ENCODE measurements at regions not wholly inside any gene's neighbourhood (a gene's known extent, or its start where the extent isn't known, plus 50 kb on each side); places are given as distances from the start of the nearest gene placed in this dataset.

DNA sequence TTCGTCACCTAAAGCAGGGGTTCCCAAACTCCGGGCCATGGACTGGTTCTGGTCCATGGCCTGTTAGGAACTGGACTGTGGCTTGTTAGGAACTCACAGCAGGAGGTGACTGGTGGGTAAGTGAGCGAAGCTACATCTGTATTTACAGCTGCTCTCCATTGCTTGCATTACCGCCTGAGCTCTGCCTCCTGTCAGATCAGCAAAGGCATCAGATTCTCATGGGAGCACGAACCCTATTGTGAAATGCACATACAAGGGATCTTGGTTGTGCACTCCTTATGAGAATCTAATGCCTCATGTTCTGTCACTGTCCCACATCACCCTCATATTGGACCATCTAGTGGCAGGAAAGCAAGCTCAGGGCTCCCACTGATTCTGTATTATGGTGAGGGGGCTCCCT lies 217.0 kb downstream of the ZFP36L2 start:
- peaks cover 3 to 5% of the 10 kb centered on the region in 2 experiments for H3K27me3 ChIP-seq (ENCODE audit: control insufficient read depth in 2 of 2, insufficient read depth in 2 of 2, low read length in 2 of 2)
- no peak overlapping the region for H2AFZ ChIP-seq (ENCODE audit: low read depth, low read length)
- no peak for DNase-seq (ENCODE audit: low read depth, low spot score)
- no peak overlapping the region for H3K4me3 ChIP-seq (replicated peaks in 1 of 3; ENCODE audit: insufficient read depth in 1 of 3, low read depth in 1 of 3, low read length in 3 of 3)
- no peak overlapping the region for H3K9ac ChIP-seq (replicated peaks; ENCODE audit: extremely low read depth, insufficient read depth, low read length)
- FAIRE-seq: no peak
- H3K27ac ChIP-seq (ENCODE audit: insufficient read depth, low read depth, low read length): no peak overlapping the region
- H4K20me1 ChIP-seq (replicated peaks; ENCODE audit: control insufficient read depth, extremely low read depth, insufficient read depth, low read length): no peaks in the 10 kb centered on the region
- no TSS peak for BruUV-seq (replicated peaks)
- POLR2A ChIA-PET: no interaction called here
- TF ChIP-seq EZH2 (IDR thresholded peaks at IDR 0.05; ENCODE audit: borderline replicate concordance, low read depth, low read length, severe bottlenecking): no peak
- TF ChIP-seq POLR2AphosphoS5 (IDR thresholded peaks at IDR 0.05; ENCODE audit: insufficient read depth, low read depth, low read length): no peak
- TF ChIP-seq, protein P1, sequence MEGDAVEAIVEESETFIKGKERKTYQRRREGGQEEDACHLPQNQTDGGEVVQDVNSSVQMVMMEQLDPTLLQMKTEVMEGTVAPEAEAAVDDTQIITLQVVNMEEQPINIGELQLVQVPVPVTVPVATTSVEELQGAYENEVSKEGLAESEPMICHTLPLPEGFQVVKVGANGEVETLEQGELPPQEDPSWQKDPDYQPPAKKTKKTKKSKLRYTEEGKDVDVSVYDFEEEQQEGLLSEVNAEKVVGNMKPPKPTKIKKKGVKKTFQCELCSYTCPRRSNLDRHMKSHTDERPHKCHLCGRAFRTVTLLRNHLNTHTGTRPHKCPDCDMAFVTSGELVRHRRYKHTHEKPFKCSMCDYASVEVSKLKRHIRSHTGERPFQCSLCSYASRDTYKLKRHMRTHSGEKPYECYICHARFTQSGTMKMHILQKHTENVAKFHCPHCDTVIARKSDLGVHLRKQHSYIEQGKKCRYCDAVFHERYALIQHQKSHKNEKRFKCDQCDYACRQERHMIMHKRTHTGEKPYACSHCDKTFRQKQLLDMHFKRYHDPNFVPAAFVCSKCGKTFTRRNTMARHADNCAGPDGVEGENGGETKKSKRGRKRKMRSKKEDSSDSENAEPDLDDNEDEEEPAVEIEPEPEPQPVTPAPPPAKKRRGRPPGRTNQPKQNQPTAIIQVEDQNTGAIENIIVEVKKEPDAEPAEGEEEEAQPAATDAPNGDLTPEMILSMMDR (IDR thresholded peaks at IDR 0.05; ENCODE audit: extremely low read depth in 1 of 2, insufficient read depth in 1 of 2, low read depth in 1 of 2, low read length in 2 of 2): no peak
- TF ChIP-seq JUN (IDR thresholded peaks at IDR 0.05; ENCODE audit: borderline replicate concordance, insufficient read depth, insufficient read length, low read depth): no peak
- TF ChIP-seq FOS (IDR thresholded peaks at IDR 0.05; ENCODE audit: borderline replicate concordance, insufficient read depth, low read length): no peak
- no peak for TF ChIP-seq MYC (IDR thresholded peaks at IDR 0.05; ENCODE audit: low read depth, low read length)
- no peak for TF ChIP-seq POLR2A (IDR thresholded peaks at IDR 0.05; ENCODE audit: low read depth, low read length)
- no peaks in the 10 kb centered on the region for H3K79me2 ChIP-seq (ENCODE audit: control insufficient read depth, insufficient read depth, low read length)
- dilution Hi-C loops (cut with MboI; ENCODE audit: extremely low pct_ligation_motif_present, low sequenced_read_pairs) (no loop called here), intact Hi-C loops (cut with micrococcal nuclease) (no loop called here)
- H3K9me1 ChIP-seq (replicated peaks; ENCODE audit: control insufficient read depth, extremely low read depth, insufficient read depth, low read length): no peaks in the 10 kb centered on the region
- CTCF ChIA-PET: interaction anchor here (1.2 to 2.6 kb wide), 3 partner anchors 14 to 117 kb away, joined by 3 to 16 read pairs (median 3); no protein-coding TSS in a partner anchor
- H3K4me2 ChIP-seq (ENCODE audit: insufficient read depth, low read length): no peak overlapping the region
- no peaks in the 10 kb centered on the region for H3K4me1 ChIP-seq (ENCODE audit: control insufficient read depth, extremely low read depth, insufficient read depth, low read length)
- H3K9me3 ChIP-seq (replicated peaks; ENCODE audit: control insufficient read depth, insufficient read depth, low read length): no peaks in the 10 kb centered on the region
- H3K36me3 ChIP-seq (ENCODE audit: control insufficient read depth in 2 of 2, extremely low read depth in 1 of 2, insufficient read depth in 2 of 2, low read length in 2 of 2): no peaks in the 10 kb centered on the region

Measured in endothelial cell of umbilical vein (primary cell).